ENCODE measurements at regions not wholly inside any gene's neighbourhood (a gene's known extent, or its start where the extent isn't known, plus 50 kb on each side); places are given as distances from the start of the nearest gene placed in this dataset.

GRCh38 chr2:37425408-37425807 is 81.0 kb downstream of the QPCT start:
- DNase-seq, result no peak

- DNase-seq, result no peak
Observed at GRCh38 chr2:37427241-37427640, 82.8 kb downstream of the QPCT start.

- no peak for DNase-seq
Observed at GRCh38 chr2:37436323-37436722, 91.9 kb downstream of the QPCT start.

- DNase-seq, result no peak
Observed at GRCh38 chr2:37439131-37439642, 94.8 kb downstream of the QPCT start.

GRCh38 chr2:37441055-37441454 is 96.6 kb downstream of the QPCT start:
- no peak for DNase-seq

- DNase-seq, result no peak
Observed at GRCh38 chr2:37443082-37443481, 98.7 kb downstream of the QPCT start.

- no peak for DNase-seq
Observed at GRCh38 chr2:37447446-37447845, 103.0 kb downstream of the QPCT start.

GRCh38 chr2:37448342-37449120 is 104.1 kb downstream of the QPCT start:
- no peak for DNase-seq

GRCh38 chr2:37449761-37450296 is 105.4 kb downstream of the QPCT start:
- no peak for DNase-seq

- DNase-seq, result no peak
Observed at GRCh38 chr2:37453027-37453426, 108.6 kb downstream of the QPCT start.

GRCh38 chr2:37454851-37455762 is 110.7 kb downstream of the QPCT start:
- peak in 1 of 2 experiments; percentile 14 for DNase-seq

- peak; percentile 27 to 55 for DNase-seq
Observed at GRCh38 chr2:37456479-37456878, 112.0 kb downstream of the QPCT start.

- DNase-seq, result no peak
Observed at GRCh38 chr2:37457401-37457901, 113.0 kb downstream of the QPCT start.

GRCh38 chr2:37458133-37458532 is 113.7 kb downstream of the QPCT start:
- no peak for DNase-seq

- no peak for DNase-seq
Observed at GRCh38 chr2:37459095-37459981, 114.9 kb downstream of the QPCT start.

GRCh38 chr2:37460896-37461229 is 116.4 kb downstream of the QPCT start:
- DNase-seq, result no peak

- no peak for DNase-seq
Observed at GRCh38 chr2:37464067-37464466, 119.6 kb downstream of the QPCT start.

- no peak for DNase-seq
Observed at GRCh38 chr2:37466533-37467222, 122.2 kb downstream of the QPCT start.

- no peak for DNase-seq
Observed at GRCh38 chr2:37468170-37468569, 123.7 kb downstream of the QPCT start.

GRCh38 chr2:37469126-37469525 is 124.7 kb downstream of the QPCT start:
- DNase-seq, result no peak

GRCh38 chr2:37471104-37471503 is 126.7 kb downstream of the QPCT start:
- no peak for DNase-seq

- DNase-seq, result no peak
Observed at GRCh38 chr2:37471994-37472393, 127.6 kb downstream of the QPCT start.

Data from NCI-H446 (cell line).